ENCODE measurements at regions not wholly inside any gene's neighbourhood (a gene's known extent, or its start where the extent isn't known, plus 50 kb on each side); places are given as distances from the start of the nearest gene placed in this dataset.

DNA sequence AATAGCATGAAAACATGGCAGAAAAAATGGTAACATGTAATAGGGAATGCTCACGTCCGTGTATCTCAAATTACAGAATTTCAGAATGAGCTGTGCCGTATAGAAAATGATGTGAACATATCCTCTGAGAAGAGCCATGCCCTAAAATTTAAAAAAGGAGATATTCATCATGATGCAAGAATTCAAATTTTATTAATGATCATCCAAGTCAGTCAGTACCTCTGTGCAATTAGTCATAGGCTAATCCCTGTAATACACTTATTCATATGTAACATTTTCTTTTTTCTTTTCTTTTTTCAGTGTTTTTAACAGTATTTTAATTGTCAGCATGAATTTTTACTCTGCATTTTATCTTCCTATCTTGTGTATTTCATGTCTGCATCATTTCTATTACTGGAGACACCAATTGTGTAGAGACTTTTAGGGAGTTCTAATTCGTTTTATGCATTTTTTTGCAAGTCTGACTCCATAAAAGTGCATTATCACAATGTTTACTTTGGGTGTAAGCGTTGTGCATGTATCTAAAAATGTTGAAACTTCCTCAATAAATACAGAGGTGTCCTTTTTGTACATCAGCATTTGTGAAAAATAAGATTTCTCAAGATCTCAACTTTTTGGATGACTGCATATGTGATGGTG is 1103.7 kb upstream of the CELF2 start:
- TF ChIP-seq, protein P1, sequence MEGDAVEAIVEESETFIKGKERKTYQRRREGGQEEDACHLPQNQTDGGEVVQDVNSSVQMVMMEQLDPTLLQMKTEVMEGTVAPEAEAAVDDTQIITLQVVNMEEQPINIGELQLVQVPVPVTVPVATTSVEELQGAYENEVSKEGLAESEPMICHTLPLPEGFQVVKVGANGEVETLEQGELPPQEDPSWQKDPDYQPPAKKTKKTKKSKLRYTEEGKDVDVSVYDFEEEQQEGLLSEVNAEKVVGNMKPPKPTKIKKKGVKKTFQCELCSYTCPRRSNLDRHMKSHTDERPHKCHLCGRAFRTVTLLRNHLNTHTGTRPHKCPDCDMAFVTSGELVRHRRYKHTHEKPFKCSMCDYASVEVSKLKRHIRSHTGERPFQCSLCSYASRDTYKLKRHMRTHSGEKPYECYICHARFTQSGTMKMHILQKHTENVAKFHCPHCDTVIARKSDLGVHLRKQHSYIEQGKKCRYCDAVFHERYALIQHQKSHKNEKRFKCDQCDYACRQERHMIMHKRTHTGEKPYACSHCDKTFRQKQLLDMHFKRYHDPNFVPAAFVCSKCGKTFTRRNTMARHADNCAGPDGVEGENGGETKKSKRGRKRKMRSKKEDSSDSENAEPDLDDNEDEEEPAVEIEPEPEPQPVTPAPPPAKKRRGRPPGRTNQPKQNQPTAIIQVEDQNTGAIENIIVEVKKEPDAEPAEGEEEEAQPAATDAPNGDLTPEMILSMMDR (IDR thresholded peaks at IDR 0.05; ENCODE audit: insufficient read depth in 1 of 2, low read depth in 1 of 2, low read length in 1 of 2, severe bottlenecking in 1 of 2, unreplicated experiment in 1 of 2), result no peak
- H3K27ac Mint-ChIP-seq (ENCODE audit: unreplicated experiment), result no peak overlapping the region
- ChIA-PET POLR2A (no interaction called here), CTCF (no interaction called here)
- H3K27me3 ChIP-seq (replicated peaks; ENCODE audit: control insufficient read depth, insufficient read depth, low read length), result no peaks in the 10 kb centered on the region
- no peaks in the 10 kb centered on the region for H3K4me1 Mint-ChIP-seq (ENCODE audit: low read depth, unreplicated experiment)
- H3K4me3 ChIP-seq (ENCODE audit: low read depth, low read length), result no peak overlapping the region
- peaks cover 2% of the 10 kb centered on the region for H3K9me3 Mint-ChIP-seq (ENCODE audit: unreplicated experiment)
- no TSS peak for BruUV-seq (replicated peaks)
- intact Hi-C loops (cut with micrococcal nuclease; ENCODE audit: unreplicated experiment), result no loop called here
- no peak for DNase-seq
- peaks cover 6% of the 10 kb centered on the region for H3K27me3 Mint-ChIP-seq (ENCODE audit: insufficient read depth, unreplicated experiment)
- H3K9me3 ChIP-seq, result no peaks in the 10 kb centered on the region
- H3K36me3 ChIP-seq (ENCODE audit: control insufficient read depth, insufficient read depth, low read length), result no peaks in the 10 kb centered on the region
- no peaks in the 10 kb centered on the region for H3K4me1 ChIP-seq
- H3K36me3 Mint-ChIP-seq (ENCODE audit: insufficient read depth, unreplicated experiment), result no peaks in the 10 kb centered on the region
- no peak overlapping the region for H3K4me3 Mint-ChIP-seq (ENCODE audit: unreplicated experiment)

DNA sequence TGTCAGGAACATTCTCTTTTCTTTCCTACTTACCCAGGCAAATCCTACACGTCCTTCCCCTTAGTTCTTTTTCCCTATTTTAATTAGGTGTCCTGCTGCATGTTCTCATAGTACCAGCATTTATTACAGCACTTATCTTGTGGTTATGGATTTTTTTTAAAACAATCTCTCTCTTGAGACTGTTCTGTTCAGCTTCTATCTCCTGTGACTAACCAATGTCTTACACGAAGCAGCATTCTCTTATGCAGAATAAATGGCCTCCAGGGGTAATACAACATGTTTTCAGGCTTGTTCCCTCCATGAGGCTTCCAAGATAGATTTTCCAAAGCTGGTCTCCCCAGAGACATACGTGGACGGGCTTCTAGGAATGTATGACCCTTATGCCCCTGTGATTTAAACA is 1096.1 kb upstream of the CELF2 start:
- POLR2A ChIA-PET, result no interaction called here
- CTCF ChIA-PET, result no interaction called here

DNA sequence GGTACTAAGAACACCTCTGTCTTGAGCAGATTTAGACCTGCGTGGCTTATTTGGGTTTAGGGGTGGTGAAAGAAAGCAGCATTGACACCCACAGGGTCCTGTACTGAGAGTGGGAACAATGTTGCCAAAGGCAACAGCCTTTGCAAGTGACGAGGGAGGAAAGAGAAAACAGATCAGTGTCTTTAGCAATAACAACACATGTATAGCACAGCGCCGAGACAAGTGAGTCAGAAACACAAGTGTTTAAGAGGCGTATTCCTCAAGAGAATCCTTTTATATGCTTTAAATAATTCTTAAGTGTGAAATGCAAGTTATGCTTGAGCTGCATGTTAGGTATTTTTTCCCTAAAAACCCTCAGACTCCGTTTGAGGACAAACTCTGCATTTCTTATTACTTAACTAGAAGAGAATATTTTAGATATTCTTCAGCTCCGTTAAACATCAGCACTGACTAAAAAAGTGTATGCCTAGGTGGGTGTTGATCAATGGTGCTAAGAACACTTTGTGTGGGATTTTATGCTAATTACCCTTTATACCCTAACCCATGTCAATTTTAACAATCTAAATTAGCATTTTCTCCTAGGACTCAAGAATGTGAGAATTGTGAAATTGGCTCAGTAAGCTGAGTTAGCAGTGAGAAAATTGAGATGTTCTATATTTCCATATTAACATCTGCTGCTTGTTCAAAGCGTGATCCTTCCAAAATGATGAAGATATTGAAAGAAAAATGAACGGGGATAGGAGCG is 1095.4 kb upstream of the CELF2 start:
- Mint-ChIP-seq H3K36me3 (ENCODE audit: insufficient read depth, unreplicated experiment) (no peaks in the 10 kb centered on the region), H3K4me1 (ENCODE audit: low read depth, unreplicated experiment) (no peaks in the 10 kb centered on the region), H3K27ac (ENCODE audit: unreplicated experiment) (no peak overlapping the region), H3K9me3 (ENCODE audit: unreplicated experiment) (no peaks in the 10 kb centered on the region), H3K27me3 (ENCODE audit: insufficient read depth, unreplicated experiment) (peaks cover 11% of the 10 kb centered on the region), H3K4me3 (ENCODE audit: unreplicated experiment) (no peak overlapping the region)
- no peak overlapping the region for H3K4me3 ChIP-seq (ENCODE audit: low read depth, low read length)
- intact Hi-C loops (cut with micrococcal nuclease; ENCODE audit: unreplicated experiment), result no loop called here
- DNase-seq, result no peak
- H3K9me3 ChIP-seq, result no peaks in the 10 kb centered on the region
- H3K4me1 ChIP-seq, result no peaks in the 10 kb centered on the region
- H3K27me3 ChIP-seq (replicated peaks; ENCODE audit: control insufficient read depth, insufficient read depth, low read length), result no peaks in the 10 kb centered on the region
- POLR2A ChIA-PET, result no interaction called here
- BruUV-seq (replicated peaks), result no TSS peak
- CTCF ChIA-PET, result interaction anchor here (0.5 kb wide), 1 partner anchor 161 kb away, joined by 5 read pairs; no protein-coding TSS in a partner anchor
- TF ChIP-seq, protein P1 (IDR thresholded peaks at IDR 0.05; ENCODE audit: insufficient read depth in 1 of 2, low read depth in 1 of 2, low read length in 1 of 2, severe bottlenecking in 1 of 2, unreplicated experiment in 1 of 2), result no peak
- no peaks in the 10 kb centered on the region for H3K36me3 ChIP-seq (ENCODE audit: control insufficient read depth, insufficient read depth, low read length)

More for the DNA sequence above, 1096.1 kb upstream of the CELF2 start:
- H3K27me3 Mint-ChIP-seq (ENCODE audit: insufficient read depth, unreplicated experiment), result peaks cover 14% of the 10 kb centered on the region
- Histone ChIP-seq H3K9me3 (no peaks in the 10 kb centered on the region), H3K27me3 (replicated peaks; ENCODE audit: control insufficient read depth, insufficient read depth, low read length) (no peaks in the 10 kb centered on the region), H3K4me3 (ENCODE audit: low read depth, low read length) (no peak overlapping the region), H3K36me3 (ENCODE audit: control insufficient read depth, insufficient read depth, low read length) (no peaks in the 10 kb centered on the region), H3K4me1 (no peaks in the 10 kb centered on the region)
- intact Hi-C loops (cut with micrococcal nuclease; ENCODE audit: unreplicated experiment), result no loop called here
- TF ChIP-seq, protein P1 (IDR thresholded peaks at IDR 0.05; ENCODE audit: insufficient read depth in 1 of 2, low read depth in 1 of 2, low read length in 1 of 2, severe bottlenecking in 1 of 2, unreplicated experiment in 1 of 2), result no peak
- no peak overlapping the region for H3K4me3 Mint-ChIP-seq (ENCODE audit: unreplicated experiment)
- no peak overlapping the region for H3K27ac Mint-ChIP-seq (ENCODE audit: unreplicated experiment)
- no peaks in the 10 kb centered on the region for H3K4me1 Mint-ChIP-seq (ENCODE audit: low read depth, unreplicated experiment)
- no peaks in the 10 kb centered on the region for H3K36me3 Mint-ChIP-seq (ENCODE audit: insufficient read depth, unreplicated experiment)
- BruUV-seq (replicated peaks), result no TSS peak
- H3K9me3 Mint-ChIP-seq (ENCODE audit: unreplicated experiment), result no peaks in the 10 kb centered on the region
- no peak for DNase-seq
